Gastroesophageal sphincter (tissue), 3 donors: ENCODE measurements at regions not wholly inside any gene's neighbourhood (a gene's known extent, or its start where the extent isn't known, plus 50 kb on each side); places are given as distances from the start of the nearest gene placed in this dataset.

Source experiments
- EP300 ChIP-seq: sonication (generic); formaldehyde crosslinking; IDR thresholded peaks from one replicate; pipeline ENCODE4 v1.6.1; 2017; ENCODE audit warnings: antibody characterized with exemption, mild to moderate bottlenecking
- POLR2A ChIP-seq, 2 donors: fragments of 450-650 bp; IDR thresholded peaks; one replicate each; pipeline ENCODE4 v1.6.1; 2017; ENCODE audit warnings: antibody characterized with exemption in 2 of 2, mild to moderate bottlenecking in 2 of 2, moderate library complexity in 1 of 2
- POLR2AphosphoS5 ChIP-seq: sonication (generic); formaldehyde crosslinking; IDR thresholded peaks from one replicate; pipeline ENCODE4 v1.6.1; 2017; ENCODE audit warnings: antibody characterized with exemption
- TF ChIP-seq, protein P1 (sequence below), 4 experiments: fragments of 200-600 bp in 2 of 4; fragments of 450-650 bp in 2 of 4; sonication (generic) in 1 of 4; IDR thresholded peaks; one replicate each; pipeline ENCODE4 v1.5.1; 2017 to 2019; ENCODE audit warnings: antibody characterized with exemption in 4 of 4, mild to moderate bottlenecking in 2 of 4, moderate library complexity in 2 of 4

GRCh38 chr3:18076301-18076700 is 333.9 kb upstream of the TBC1D5 start:
- TF ChIP-seq, protein P1, sequence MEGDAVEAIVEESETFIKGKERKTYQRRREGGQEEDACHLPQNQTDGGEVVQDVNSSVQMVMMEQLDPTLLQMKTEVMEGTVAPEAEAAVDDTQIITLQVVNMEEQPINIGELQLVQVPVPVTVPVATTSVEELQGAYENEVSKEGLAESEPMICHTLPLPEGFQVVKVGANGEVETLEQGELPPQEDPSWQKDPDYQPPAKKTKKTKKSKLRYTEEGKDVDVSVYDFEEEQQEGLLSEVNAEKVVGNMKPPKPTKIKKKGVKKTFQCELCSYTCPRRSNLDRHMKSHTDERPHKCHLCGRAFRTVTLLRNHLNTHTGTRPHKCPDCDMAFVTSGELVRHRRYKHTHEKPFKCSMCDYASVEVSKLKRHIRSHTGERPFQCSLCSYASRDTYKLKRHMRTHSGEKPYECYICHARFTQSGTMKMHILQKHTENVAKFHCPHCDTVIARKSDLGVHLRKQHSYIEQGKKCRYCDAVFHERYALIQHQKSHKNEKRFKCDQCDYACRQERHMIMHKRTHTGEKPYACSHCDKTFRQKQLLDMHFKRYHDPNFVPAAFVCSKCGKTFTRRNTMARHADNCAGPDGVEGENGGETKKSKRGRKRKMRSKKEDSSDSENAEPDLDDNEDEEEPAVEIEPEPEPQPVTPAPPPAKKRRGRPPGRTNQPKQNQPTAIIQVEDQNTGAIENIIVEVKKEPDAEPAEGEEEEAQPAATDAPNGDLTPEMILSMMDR (IDR thresholded peaks at IDR 0.05): no peak
- TF ChIP-seq POLR2AphosphoS5: no peak
- no peak for TF ChIP-seq POLR2A (IDR thresholded peaks at IDR 0.05)
- no peak for TF ChIP-seq EP300
